NCI-H748 (cell line): ENCODE measurements at regions not wholly inside any gene's neighbourhood (a gene's known extent, or its start where the extent isn't known, plus 50 kb on each side); places are given as distances from the start of the nearest gene placed in this dataset.

Experiments
- DNase-seq: peaks from one replicate; lab custom pipeline; 2025; ENCODE audit not compliant: unreplicated experiment; lab: John Stamatoyannopoulos, UW

DNA sequence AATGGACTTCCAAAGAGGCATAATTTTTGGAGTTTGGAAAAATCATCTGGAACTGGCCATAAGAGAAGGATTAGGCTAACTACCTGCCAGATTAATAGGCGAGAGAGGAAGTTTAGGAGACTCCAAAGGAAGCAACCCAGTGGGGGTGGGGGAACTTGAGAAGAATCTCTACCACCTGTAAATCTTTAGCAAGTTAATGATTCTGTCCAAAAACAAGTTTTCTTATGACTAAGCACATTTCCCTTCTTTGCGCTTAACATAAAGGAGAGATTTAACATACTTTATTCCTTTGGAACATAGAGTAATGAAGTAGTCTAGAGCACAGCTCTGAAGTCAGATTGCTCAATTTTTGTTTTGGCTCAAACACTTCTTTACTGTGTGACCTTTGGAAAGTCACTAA is 58.2 kb upstream of the PAPPA start:
- no peak for DNase-seq

DNA sequence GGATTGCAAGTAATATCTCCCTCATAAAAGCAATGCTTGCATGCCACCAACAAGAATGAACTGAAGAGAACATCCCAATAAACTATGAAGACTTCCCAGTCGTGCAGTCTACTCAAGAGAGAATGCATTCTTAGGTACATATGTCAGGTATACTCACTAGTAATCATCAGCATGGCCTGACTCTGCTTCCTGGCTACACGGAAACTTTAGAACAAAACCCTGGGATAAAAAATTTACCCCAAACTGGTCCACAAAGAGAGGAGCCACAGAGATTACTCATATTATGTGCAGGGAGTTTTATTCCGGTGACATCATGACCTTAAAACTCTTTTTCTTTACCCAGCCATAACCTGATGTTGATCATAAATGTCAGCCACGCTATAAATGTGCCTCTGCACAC is 57.5 kb upstream of the PAPPA start:
- DNase-seq, result no peak

DNA sequence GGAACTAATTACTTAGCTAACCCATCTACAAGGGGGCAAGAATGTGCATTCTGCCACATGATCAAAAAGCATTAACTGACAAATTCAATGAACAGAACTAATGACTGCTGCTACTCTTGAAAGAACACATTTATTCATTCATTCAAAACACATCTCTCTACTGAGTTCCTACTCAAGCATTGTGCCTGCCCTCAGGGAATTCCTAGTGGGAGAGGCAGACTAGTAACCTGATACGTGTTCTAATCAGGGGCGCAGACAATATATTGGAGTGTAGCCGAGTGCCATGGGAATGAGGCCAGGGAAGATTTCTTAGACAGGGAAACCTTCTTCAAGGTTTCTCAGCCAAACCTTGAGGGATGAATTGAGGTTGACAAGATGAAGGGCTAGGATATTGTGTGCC is 56.7 kb upstream of the PAPPA start:
- DNase-seq, result peak; percentile 48

DNA sequence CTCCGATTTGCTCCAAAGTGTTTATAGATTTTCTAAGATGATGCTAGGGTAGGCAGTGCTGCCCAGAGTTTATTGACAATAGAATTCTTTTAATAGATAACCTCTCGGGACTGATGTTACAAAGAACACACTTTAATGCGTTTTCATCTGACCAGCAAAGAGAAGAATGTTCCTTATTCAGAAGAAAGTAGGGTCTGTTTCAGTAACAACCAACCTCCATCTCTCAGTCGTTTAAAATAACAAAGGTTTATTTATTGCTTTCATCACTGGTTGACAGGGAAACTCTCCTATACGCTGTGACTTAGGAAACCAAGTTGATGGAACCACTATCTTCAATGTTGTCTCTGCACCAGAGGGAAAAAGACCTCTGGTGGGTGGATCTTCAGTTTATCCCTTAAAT is 55.1 kb upstream of the PAPPA start:
- no peak for DNase-seq

DNA sequence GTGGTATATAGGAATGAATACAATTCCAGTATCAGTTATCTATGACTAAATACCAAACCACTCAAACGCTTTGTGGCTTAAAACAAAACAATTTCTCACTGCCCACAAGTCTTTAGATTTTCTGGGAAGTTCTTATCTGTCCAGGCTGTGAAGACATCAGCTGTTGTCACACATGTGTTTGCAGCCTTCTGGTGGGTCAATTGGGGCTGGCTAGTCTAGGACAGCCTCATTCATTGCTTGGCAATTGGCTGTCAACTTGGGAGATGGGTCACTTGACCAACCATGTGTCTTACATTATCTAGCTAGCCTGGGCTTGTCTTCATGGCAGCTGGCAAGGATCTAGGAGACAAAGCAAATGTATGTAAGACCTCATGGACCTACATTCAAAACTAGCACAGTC is 53.8 kb upstream of the PAPPA start:
- DNase-seq, result no peak

DNA sequence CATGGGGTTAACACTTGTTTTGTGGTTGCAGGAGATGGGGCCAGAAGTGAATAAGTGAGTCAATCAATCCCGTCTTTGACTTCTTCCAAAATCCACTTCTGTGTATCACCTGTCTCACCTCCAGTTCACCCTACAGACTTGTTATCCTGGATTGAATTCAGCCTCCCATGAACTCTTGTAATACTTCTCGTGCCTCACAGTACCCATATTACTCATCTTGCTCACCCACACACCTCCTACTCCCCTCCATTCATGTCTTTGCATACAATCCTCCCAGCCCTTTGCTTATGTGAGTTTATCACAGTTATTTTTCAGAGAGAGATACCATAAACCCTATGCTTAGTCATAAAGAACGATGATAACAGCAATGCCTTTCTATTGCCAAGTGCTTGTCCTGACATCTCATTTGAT is 52.9 kb upstream of the PAPPA start:
- DNase-seq, result no peak

DNA sequence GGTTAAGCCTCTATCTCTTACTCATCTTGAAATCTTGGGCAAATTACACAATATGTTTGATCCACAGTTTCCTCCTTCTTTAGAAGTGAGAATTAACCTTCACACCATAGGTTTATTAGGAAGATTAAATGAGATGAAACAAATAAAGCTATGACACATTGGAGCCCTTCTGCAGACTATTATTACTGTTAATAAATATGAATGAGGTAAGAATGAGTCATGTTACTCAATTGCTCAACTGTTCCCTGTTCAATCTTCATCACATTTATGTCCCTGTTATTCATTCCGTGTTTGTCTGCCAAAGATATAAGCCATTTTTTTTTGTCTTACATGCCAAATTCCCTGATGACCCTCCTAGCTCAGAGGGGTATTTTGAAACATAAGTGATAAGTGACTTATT is 52.1 kb upstream of the PAPPA start:
- no peak for DNase-seq

DNA sequence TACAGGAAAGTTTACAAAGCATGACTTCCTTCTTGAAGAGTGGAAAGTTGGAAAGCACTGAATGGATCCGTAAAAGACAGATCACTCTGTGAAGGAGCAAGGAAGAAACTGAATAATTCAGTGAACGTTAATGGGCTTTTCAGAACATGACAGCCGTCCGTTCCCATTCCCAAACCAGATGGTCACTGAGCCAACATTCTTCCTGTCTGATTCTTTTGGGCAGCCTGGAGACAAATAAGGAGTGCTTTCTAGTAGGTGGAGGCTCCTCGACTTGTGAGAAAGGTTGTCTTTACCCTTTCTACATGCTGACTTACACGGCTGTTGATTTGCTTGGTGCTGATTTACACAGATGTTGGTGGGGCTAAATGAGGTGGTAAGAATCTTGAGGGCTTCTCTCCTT is 51.0 kb upstream of the PAPPA start:
- no peak for DNase-seq
